NCI-H1417 treated with DMSO at 0.1 percent for 48 hours (cell line): ENCODE measurements at regions not wholly inside any gene's neighbourhood (a gene's known extent, or its start where the extent isn't known, plus 50 kb on each side); places are given as distances from the start of the nearest gene placed in this dataset.
"Not testable (repeated sequence)": the region's sequence is repeated elsewhere in the genome, so short reads cannot be mapped to it uniquely, and the experiment has no call there.

ENCODE experiments used
- DNase-seq: peaks from one replicate; lab custom pipeline; 2025; lab: John Stamatoyannopoulos, UW

- DNase-seq: no peak
Observed at GRCh38 chr18:33854086-33854826, 276.2 kb downstream of the ASXL3 start.

DNA sequence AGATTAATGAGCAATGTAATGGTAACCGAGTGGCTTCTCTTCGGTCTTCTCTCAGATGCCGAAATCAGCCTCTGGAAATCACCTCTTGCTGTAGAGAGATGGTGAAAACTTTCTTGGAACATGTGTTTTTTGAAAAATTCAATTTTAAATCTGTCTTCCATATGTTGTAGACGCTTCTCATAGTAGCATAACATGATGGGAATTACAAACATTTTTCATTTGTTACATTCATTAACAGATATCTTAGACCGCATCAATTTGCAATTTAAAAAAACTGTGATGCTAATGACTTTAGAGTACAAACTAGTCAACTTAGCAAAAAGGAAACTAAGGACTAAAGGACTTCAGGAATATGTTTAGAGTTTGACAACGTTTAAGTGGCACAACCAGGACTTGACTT, 275.2 kb downstream of the ASXL3 start:
- no peak for DNase-seq

- no peak for DNase-seq
Observed at GRCh38 chr18:33851546-33852078, 273.6 kb downstream of the ASXL3 start.

GRCh38 chr18:33849731-33850130, 271.7 kb downstream of the ASXL3 start:
- DNase-seq: no peak

- no peak for DNase-seq
Observed at GRCh38 chr18:33844232-33844631, 266.2 kb downstream of the ASXL3 start.

DNA sequence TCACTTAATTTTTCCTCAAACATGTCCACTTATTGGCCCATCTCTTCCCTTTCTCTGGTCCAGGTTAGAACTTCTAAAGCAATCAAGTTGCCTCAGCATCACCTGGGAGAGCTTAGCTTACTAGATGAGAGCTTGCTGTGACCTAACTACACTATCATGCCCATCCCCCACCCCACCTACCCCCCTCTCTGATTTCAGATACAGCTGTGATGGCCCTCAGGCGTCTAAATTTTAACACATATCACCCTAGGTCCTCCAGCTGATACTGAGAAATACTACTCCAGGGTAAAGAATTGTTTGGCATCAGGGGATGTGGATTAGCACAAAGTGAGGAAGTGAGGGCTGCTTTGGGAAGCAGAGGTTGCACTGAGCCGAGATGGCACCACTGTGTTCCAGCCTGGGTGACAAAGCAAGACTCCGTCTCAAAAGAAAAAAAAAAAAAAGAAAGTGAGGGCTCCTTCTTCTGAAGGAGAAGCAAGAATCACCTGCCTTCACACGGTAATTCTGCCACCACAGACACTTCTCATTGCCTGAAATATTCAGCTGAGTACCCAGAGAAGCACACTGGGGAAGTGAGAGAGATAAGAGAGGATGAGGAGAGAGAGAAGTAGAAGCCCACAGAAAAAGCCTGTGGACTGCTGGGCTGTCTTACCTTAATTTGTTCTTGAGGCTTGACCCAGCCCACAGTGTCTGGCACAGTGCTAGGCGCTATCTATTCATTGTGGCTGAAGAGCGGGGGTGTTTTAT, 263.4 kb downstream of the ASXL3 start:
- DNase-seq: no peak

- DNase-seq: no peak
Observed at GRCh38 chr18:33840212-33840593, 262.2 kb downstream of the ASXL3 start.

- DNase-seq: peak; percentile 51
Observed at GRCh38 chr18:33839452-33840211, 261.6 kb downstream of the ASXL3 start.

DNA sequence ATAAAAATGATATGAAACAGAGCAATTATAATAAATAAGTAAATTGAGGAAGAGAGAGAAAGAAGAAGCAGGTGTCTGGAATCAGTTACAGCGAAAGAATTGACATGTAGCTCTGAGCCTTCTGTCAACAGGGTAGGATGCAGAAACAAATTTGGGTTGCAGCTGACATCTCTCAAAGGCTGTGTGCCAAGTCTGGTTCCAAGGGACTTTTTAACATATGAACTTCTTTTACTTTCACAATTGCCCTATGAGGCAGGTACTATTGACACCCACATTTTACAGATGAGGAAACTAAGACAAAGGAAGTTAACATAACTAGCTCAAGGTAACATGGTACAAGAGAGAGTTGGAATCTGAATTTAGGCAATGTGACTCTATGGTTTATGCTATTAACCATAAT, 260.0 kb downstream of the ASXL3 start:
- DNase-seq: no peak

GRCh38 chr18:33837191-33837590, 259.2 kb downstream of the ASXL3 start:
- DNase-seq: no peak

GRCh38 chr18:33836564-33836963, 258.5 kb downstream of the ASXL3 start:
- DNase-seq: no peak

DNA sequence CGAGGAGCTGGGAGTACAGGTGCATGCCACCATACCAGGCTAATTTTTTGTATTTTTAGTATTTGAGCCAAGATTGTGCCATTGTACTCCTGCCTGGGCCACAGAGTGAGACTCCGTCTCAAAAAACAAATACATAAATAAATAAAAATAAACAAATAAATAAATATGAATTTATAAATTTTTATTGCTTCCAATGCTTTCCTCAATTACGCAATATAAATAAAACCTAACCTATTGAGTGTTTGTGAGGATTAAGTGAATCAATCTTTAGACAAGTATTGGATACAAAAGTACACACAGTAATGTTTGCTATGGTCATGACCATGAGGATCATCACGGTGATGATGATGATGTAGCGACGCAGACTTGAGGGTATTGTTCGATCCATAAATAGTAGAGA, 257.4 kb downstream of the ASXL3 start:
- DNase-seq: no peak

DNA sequence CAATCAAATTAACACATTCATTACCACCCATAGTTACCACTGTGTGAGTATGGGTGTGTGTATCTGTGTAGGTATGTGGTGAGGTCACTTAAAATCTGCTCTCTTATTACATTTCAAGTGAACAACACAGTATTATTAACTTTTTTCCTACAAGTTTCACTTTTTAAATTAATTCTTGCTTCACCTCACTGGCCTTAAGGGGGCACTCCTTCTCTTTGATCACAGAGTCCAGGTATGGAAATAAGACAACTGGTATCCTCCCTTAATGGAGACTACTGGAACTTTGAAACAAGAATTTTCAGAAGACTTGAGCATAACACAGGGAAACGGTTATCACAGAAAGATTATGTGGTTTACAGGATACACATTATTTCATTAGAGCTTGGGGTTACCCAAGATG, 255.8 kb downstream of the ASXL3 start:
- DNase-seq: no peak

- DNase-seq: no peak
Observed at GRCh38 chr18:33831424-33831823, 253.4 kb downstream of the ASXL3 start.

DNA sequence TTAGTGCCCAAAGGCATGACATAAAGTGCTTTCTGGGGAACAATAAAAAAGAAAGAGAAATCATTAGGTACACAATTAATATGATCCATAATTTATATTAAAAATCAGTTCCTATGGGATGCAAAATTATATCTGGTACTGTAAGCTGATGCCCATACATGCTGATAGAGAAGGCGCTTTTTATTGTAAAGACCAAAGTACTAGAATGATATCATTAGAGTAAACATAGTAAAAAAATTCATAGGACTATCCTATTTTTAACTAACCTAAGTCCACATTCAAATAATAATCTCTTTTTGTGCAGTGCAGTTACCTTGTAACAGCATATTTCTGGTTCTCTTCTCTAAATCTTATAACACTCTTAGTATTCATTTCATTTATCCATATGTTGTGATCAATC, 252.2 kb downstream of the ASXL3 start:
- DNase-seq: peak; percentile 21

- no peak for DNase-seq
Observed at GRCh38 chr18:33828949-33829348, 250.9 kb downstream of the ASXL3 start.

- DNase-seq: no peak
Observed at GRCh38 chr18:33826151-33826550, 248.1 kb downstream of the ASXL3 start.

- DNase-seq: no peak
Observed at GRCh38 chr18:33821503-33821902, 243.5 kb downstream of the ASXL3 start.

GRCh38 chr18:33820517-33821371, 242.7 kb downstream of the ASXL3 start:
- DNase-seq: no peak

DNA sequence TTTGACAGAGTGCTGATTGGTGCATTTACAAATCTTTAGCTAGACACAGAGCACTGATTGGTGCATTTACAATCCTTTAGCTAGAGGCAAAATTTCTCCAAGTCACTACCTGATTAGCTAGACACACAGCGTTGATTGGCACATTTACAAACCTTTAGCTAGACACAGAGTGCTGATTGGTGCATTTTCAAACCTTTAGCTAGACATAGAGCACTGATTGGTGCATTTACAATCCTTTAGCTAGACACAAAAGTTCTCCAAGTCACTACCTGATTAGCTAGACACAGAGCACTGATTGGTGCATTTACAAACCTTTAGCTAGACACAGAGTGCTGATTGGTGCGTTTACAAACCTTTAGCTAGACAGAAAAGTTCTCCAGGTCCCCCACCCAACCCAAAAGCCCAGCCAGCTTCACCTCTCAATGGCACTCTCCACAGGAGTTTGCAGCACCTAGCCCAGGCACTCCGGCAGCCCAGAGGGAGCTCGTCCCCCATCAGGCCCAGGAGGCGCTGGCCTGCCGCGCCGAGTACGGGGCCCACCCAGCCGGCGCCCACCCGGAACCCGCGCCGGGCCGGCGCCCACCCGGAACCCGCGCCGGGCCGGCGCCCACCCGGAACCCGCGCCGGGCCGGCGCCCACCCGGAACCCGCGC, 241.8 kb downstream of the ASXL3 start:
- DNase-seq: not testable (repeated sequence)

- DNase-seq: no peak
Observed at GRCh38 chr18:33818145-33818544, 240.1 kb downstream of the ASXL3 start.
